Nephron progenitor cell (in vitro differentiated cells): ENCODE measurements at regions not wholly inside any gene's neighbourhood (a gene's known extent, or its start where the extent isn't known, plus 50 kb on each side); places are given as distances from the start of the nearest gene placed in this dataset.

Experiments
- DNase-seq: peaks from one replicate; pipeline ENCODE4 v3.0.0; 2021
- H3K27ac Mint-ChIP-seq: 2 replicates; pipeline ENCODE4 v1.8.0; 2021; ENCODE audit warnings: mild to moderate bottlenecking, moderate library complexity, mixed read lengths
- H3K27me3 Mint-ChIP-seq: 2 replicates; pipeline ENCODE4 v1.8.0; 2021; ENCODE audit warnings: mild to moderate bottlenecking, low read depth, mixed read lengths; ENCODE audit not compliant: poor library complexity
- H3K36me3 Mint-ChIP-seq: 2 replicates; pipeline ENCODE4 v1.8.0; 2021; ENCODE audit warnings: low read depth, mixed read lengths
- H3K4me1 Mint-ChIP-seq: 2 replicates; pipeline ENCODE4 v1.8.0; 2021; ENCODE audit warnings: mixed read lengths
- H3K4me3 Mint-ChIP-seq: 2 replicates; pipeline ENCODE4 v1.8.0; 2021; ENCODE audit warnings: mild to moderate bottlenecking, moderate library complexity, mixed read lengths
- H3K9me3 Mint-ChIP-seq: 2 replicates; pipeline ENCODE4 v1.8.0; 2021; ENCODE audit warnings: mild to moderate bottlenecking, moderate library complexity, mixed read lengths
- CTCF ChIP-seq: fragments of 200-600 bp; sonication (generic); IDR thresholded peaks from 2 replicates; pipeline ENCODE4 v1.5.0; 2021; ENCODE audit warnings: antibody characterized with exemption

DNA sequence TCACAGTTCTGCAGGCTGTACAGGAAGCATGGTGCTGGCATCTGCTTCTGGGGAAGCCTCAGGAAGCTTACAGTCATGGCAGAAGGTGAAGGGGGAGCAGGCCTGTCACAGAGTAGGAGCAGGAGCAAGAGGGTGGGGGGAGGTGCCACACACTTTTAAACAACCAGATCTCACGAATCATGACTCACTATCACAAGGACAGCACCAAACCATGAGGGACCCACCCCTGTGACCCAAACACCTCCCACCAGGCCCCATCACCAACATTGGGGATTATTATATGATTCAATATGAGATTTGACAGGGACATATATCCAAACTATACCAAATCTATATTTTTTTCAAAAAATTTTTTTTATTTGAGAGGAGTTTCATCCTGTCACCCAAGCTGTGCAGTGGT is 51.0 kb upstream of the GLS start:
- no peak overlapping the region for H3K27ac Mint-ChIP-seq
- H3K36me3 Mint-ChIP-seq: peaks cover 4% of the 10 kb centered on the region
- DNase-seq: no peak
- H3K27me3 Mint-ChIP-seq: peaks cover 12% of the 10 kb centered on the region
- H3K4me3 Mint-ChIP-seq: no peak overlapping the region
- H3K9me3 Mint-ChIP-seq: peaks cover 13% of the 10 kb centered on the region
- no peak for TF ChIP-seq CTCF
- H3K4me1 Mint-ChIP-seq: no peaks in the 10 kb centered on the region
